Thoracic aorta (tissue), 2 donors: ENCODE measurements at regions not wholly inside any gene's neighbourhood (a gene's known extent, or its start where the extent isn't known, plus 50 kb on each side); places are given as distances from the start of the nearest gene placed in this dataset.

Source experiments
- ATAC-seq: fragments of 150-250 bp; one replicate; pipeline ENCODE4 v1.8.0; 2017; ENCODE audit warnings: low read depth; ENCODE audit not compliant: insufficient number of reproducible peaks, low FRiP score
- DNase-seq: peaks from one replicate; pipeline ENCODE4 v3.0.0-alpha.2; 2020; ENCODE audit warnings: low spot score
- H3K27ac ChIP-seq, 2 donors: fragments of 200-600 bp; sonication (generic); 1 replicate in 1 of 2; 2 replicates in 1 of 2; pipeline ENCODE4 v1.5.1; 2016; ENCODE audit warnings: mild to moderate bottlenecking in 2 of 2, moderate library complexity in 2 of 2
- H3K27me3 ChIP-seq: fragments of 200-600 bp; sonication (generic); replicated peaks from 2 replicates; pipeline ENCODE4 v1.6.0; 2016; ENCODE audit warnings: mild to moderate bottlenecking; ENCODE audit not compliant: insufficient read depth
- H3K36me3 ChIP-seq: fragments of 200-600 bp; sonication (generic); one replicate; pipeline ENCODE4 v1.5.1; 2016
- H3K4me1 ChIP-seq, 2 donors: fragments of 200-600 bp; sonication (generic); 1 replicate in 1 of 2; 2 replicates in 1 of 2; pipeline versions ENCODE4 v1.5.1 to v1.6.0; 2016; ENCODE audit warnings: low read depth in 2 of 2, mild to moderate bottlenecking in 1 of 2; ENCODE audit not compliant: control insufficient read depth in 1 of 2
- H3K4me3 ChIP-seq: fragments of 200-600 bp; sonication (generic); 2 replicates; pipeline ENCODE4 v1.5.1; 2016; ENCODE audit warnings: mild to moderate bottlenecking
- H3K9me3 ChIP-seq: fragments of 200-600 bp; sonication (generic); 2 replicates; pipeline ENCODE4 v1.5.1; 2016
- CTCF ChIP-seq: fragments of 200-600 bp; sonication (generic); IDR thresholded peaks from one replicate; pipeline ENCODE4 v1.5.1; 2019; ENCODE audit warnings: antibody characterized with exemption

GRCh38 chr2:38163579-38163978, 87.6 kb upstream of the CYP1B1 start:
- no peaks in the 10 kb centered on the region for H3K36me3 ChIP-seq
- no peaks in the 10 kb centered on the region for H3K27me3 ChIP-seq
- no peak for TF ChIP-seq CTCF
- H3K4me3 ChIP-seq, result no peak overlapping the region
- H3K27ac ChIP-seq, result no peak overlapping the region
- ATAC-seq, result no peak
- H3K9me3 ChIP-seq, result no peaks in the 10 kb centered on the region
- no peak for DNase-seq
- peaks cover 14 to 18% of the 10 kb centered on the region in 2 donors for H3K4me1 ChIP-seq

GRCh38 chr2:38163006-38163405, 87.1 kb upstream of the CYP1B1 start:
- no peak for ATAC-seq

GRCh38 chr2:38160516-38160915, 84.6 kb upstream of the CYP1B1 start:
- TF ChIP-seq CTCF, result no peak
- no peaks in the 10 kb centered on the region for H3K36me3 ChIP-seq
- ATAC-seq (no peak), DNase-seq (no peak)
- H3K4me3 ChIP-seq, result no peak overlapping the region
- H3K27ac ChIP-seq, result peak overlapping the region; percentile 51 to 68
- no peaks in the 10 kb centered on the region for H3K9me3 ChIP-seq
- no peaks in the 10 kb centered on the region for H3K27me3 ChIP-seq
- H3K4me1 ChIP-seq, result peaks cover 14 to 26% of the 10 kb centered on the region in 2 donors

More at GRCh38 chr2:38163006-38163405, 87.1 kb upstream of the CYP1B1 start:
- Histone ChIP-seq H3K9me3 (no peaks in the 10 kb centered on the region), H3K27ac (no peak overlapping the region), H3K36me3 (no peaks in the 10 kb centered on the region), H3K4me1 (peaks cover 14 to 24% of the 10 kb centered on the region in 2 donors), H3K4me3 (no peak overlapping the region), H3K27me3 (no peaks in the 10 kb centered on the region)
- no peak for DNase-seq
- no peak for TF ChIP-seq CTCF

GRCh38 chr2:38159597-38159996, 83.6 kb upstream of the CYP1B1 start:
- Histone ChIP-seq H3K27me3 (no peaks in the 10 kb centered on the region), H3K9me3 (no peaks in the 10 kb centered on the region), H3K27ac (peak overlapping the region; percentile 51 to 68), H3K36me3 (no peaks in the 10 kb centered on the region), H3K4me3 (peak overlapping the region; percentile 30), H3K4me1 (peaks cover 14 to 28% of the 10 kb centered on the region in 2 donors)
- peak; percentile 38 for ATAC-seq
- TF ChIP-seq CTCF, result no peak
- no peak for DNase-seq

- ATAC-seq (no peak), DNase-seq (no peak)
- no peaks in the 10 kb centered on the region for H3K27me3 ChIP-seq
- no peaks in the 10 kb centered on the region for H3K9me3 ChIP-seq
- peaks cover 14 to 31% of the 10 kb centered on the region in 2 donors for H3K4me1 ChIP-seq
- H3K27ac ChIP-seq, result peak overlapping the region; percentile 51 to 68
- no peaks in the 10 kb centered on the region for H3K36me3 ChIP-seq
- TF ChIP-seq CTCF, result no peak
- peak overlapping the region; percentile 23 for H3K4me3 ChIP-seq
These were observed 83.2 kb upstream of the CYP1B1 start for GRCh38 chr2:38159191-38159590.
